Trophoblast cell (in vitro differentiated cells and primary cell): ENCODE measurements at regions not wholly inside any gene's neighbourhood (a gene's known extent, or its start where the extent isn't known, plus 50 kb on each side); places are given as distances from the start of the nearest gene placed in this dataset.
A peak's percentile ranks its signal among the peaks of the same experiment; 100 is the strongest.

Source experiments
- DNase-seq, 2 donors: peaks; one replicate each; pipeline ENCODE4 v3.0.0-alpha.2; 2016
- H2AFZ ChIP-seq: 2 replicates; pipeline ENCODE4 v1.6.1; 2013; ENCODE audit warnings: low read length, moderate library complexity, mild to moderate bottlenecking; ENCODE audit not compliant: insufficient read depth, poor library complexity
- H2AK5ac ChIP-seq: 2 replicates; pipeline ENCODE4 v1.6.1; 2013; ENCODE audit warnings: mild to moderate bottlenecking, low read length
- H2BK120ac ChIP-seq: 2 replicates; pipeline ENCODE4 v1.6.1; 2013; ENCODE audit warnings: low read length, mild to moderate bottlenecking, moderate library complexity; ENCODE audit not compliant: insufficient read depth, poor library complexity
- H2BK12ac ChIP-seq: 2 replicates; pipeline ENCODE4 v1.6.1; 2013; ENCODE audit warnings: mild to moderate bottlenecking, low read length, moderate library complexity
- H2BK5ac ChIP-seq: 2 replicates; pipeline ENCODE4 v1.6.1; 2013; ENCODE audit warnings: low read length, low read depth, moderate library complexity, mild to moderate bottlenecking; ENCODE audit not compliant: poor library complexity
- H3K14ac ChIP-seq: 2 replicates; pipeline ENCODE4 v1.6.1; 2013; ENCODE audit warnings: mild to moderate bottlenecking, low read length
- H3K18ac ChIP-seq: 2 replicates; pipeline ENCODE4 v1.6.1; 2013; ENCODE audit warnings: mild to moderate bottlenecking, low read length
- H3K23ac ChIP-seq: 2 replicates; pipeline ENCODE4 v1.6.1; 2013; ENCODE audit warnings: low read length
- H3K27ac ChIP-seq: 2 replicates; pipeline ENCODE4 v1.5.1; 2013; ENCODE audit warnings: low read depth, mild to moderate bottlenecking, inconsistent platforms, low read length, moderate library complexity
- H3K27me3 ChIP-seq: 2 replicates; pipeline ENCODE4 v1.6.1; 2013; ENCODE audit warnings: inconsistent platforms, mild to moderate bottlenecking, low read length, moderate library complexity; ENCODE audit not compliant: insufficient read depth
- H3K36me3 ChIP-seq, 2 experiments: 1 replicate in 1 of 2; 2 replicates in 1 of 2; pipeline ENCODE4 v1.6.1; 2013; ENCODE audit warnings: low read length in 2 of 2, mild to moderate bottlenecking in 2 of 2, moderate library complexity in 1 of 2; ENCODE audit not compliant: insufficient read depth in 2 of 2, control insufficient read depth in 1 of 2
- H3K4ac ChIP-seq: 2 replicates; pipeline ENCODE4 v1.6.1; 2013; ENCODE audit warnings: low read depth, mild to moderate bottlenecking, low read length, moderate library complexity
- H3K4me1 ChIP-seq, 2 experiments: 1 replicate in 1 of 2; 2 replicates in 1 of 2; pipeline ENCODE4 v1.6.1; 2013; ENCODE audit warnings: low read length in 2 of 2, mild to moderate bottlenecking in 2 of 2, moderate library complexity in 1 of 2; ENCODE audit not compliant: insufficient read depth in 2 of 2, control insufficient read depth in 1 of 2
- H3K4me2 ChIP-seq: 2 replicates; pipeline ENCODE4 v1.6.1; 2013; ENCODE audit warnings: inconsistent platforms, mild to moderate bottlenecking, low read length, moderate library complexity
- H3K4me3 ChIP-seq: 2 replicates; pipeline ENCODE4 v1.5.1; 2013; ENCODE audit warnings: mild to moderate bottlenecking, low read depth, low read length, inconsistent platforms
- H3K79me1 ChIP-seq: one replicate; pipeline ENCODE4 v1.6.1; 2013; ENCODE audit warnings: low read length
- H3K79me2 ChIP-seq: 2 replicates; pipeline ENCODE4 v1.6.1; 2013; ENCODE audit warnings: low read length, mild to moderate bottlenecking; ENCODE audit not compliant: control insufficient read depth, insufficient read depth, poor library complexity
- H3K9ac ChIP-seq: 2 replicates; pipeline ENCODE4 v1.6.1; 2013; ENCODE audit warnings: mild to moderate bottlenecking, low read length
- H3K9me3 ChIP-seq: 2 replicates; pipeline ENCODE4 v1.6.1; 2013; ENCODE audit warnings: low read depth, mild to moderate bottlenecking, control low read depth, inconsistent platforms, low read length; ENCODE audit not compliant: insufficient read depth
- H4K12ac ChIP-seq: 2 replicates; pipeline ENCODE4 v1.6.1; 2013; ENCODE audit warnings: low read depth, mild to moderate bottlenecking, low read length, moderate library complexity
- H4K8ac ChIP-seq: 2 replicates; pipeline ENCODE4 v1.6.1; 2013; ENCODE audit warnings: low read depth, mild to moderate bottlenecking, low read length, moderate library complexity
- H4K91ac ChIP-seq: one replicate; pipeline ENCODE4 v1.6.1; 2013; ENCODE audit warnings: low read depth, mild to moderate bottlenecking, low read length, moderate library complexity
- WGBS: extraction: QIAGEN DNeasy Blood & Tissue Kit; methylation state at CpG from one replicate; pipeline ENCODE4 v1.1.7; 2013; ENCODE audit warnings: missing lambda C conversion rate; ENCODE audit not compliant: insufficient read length, insufficient coverage; ENCODE audit errors: extremely low coverage; 5-methylcytosine and 5-hydroxymethylcytosine counted together

DNA sequence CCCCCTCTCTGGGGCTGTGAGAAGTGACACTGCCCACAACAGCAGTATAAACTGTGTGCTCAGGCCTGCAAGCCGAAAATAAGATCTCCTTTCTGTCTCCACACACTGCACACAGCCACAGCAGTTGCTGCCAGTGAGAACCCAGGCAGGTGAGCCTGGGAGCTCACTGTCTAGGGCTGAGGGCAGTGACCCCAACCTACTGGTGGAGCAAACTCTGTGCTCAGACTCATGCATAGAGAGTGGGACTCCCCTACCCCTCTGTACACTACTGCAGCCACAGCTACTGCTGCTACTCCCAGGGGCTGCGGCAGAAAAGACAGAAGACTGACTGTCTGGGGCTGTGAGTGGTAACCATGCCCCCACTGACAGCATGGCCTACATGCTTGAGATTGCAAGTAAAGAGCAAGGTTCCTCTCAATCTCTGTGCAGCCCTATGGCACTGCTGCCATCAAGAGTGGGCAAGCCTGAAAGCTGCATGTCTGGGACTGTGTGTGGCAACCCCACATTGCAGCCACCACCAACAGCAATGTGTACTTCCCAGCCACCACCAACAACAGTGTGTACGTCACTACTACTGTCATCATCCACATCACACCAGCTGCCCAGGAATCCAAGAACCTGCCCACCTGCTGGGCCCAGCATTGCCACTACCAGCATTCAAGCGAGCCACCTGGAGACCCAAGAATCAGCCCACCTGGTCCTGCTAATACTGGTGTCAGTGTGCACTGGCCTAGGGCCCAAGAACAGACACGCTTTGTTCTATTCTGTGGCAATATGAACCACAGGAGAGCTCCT, 226.1 kb downstream of the XPNPEP1 start:
- Histone ChIP-seq H3K4me3 (no peak overlapping the region), H3K9ac (no peak overlapping the region), H3K4me2 (no peak overlapping the region), H2BK5ac (no peak overlapping the region), H2AK5ac (no peak overlapping the region), H2BK12ac (no peak overlapping the region), H4K12ac (no peak overlapping the region), H3K27ac (no peak overlapping the region), H3K14ac (no peak overlapping the region), H3K23ac (no peak overlapping the region), H3K27me3 (no peaks in the 10 kb centered on the region), H3K79me2 (no peaks in the 10 kb centered on the region), H4K8ac (no peak overlapping the region), H3K9me3 (peaks cover 3% of the 10 kb centered on the region), H3K36me3 (no peaks in the 10 kb centered on the region), H2BK120ac (no peak overlapping the region), H4K91ac (no peak overlapping the region), H3K4ac (no peak overlapping the region), H3K79me1 (no peaks in the 10 kb centered on the region), H3K4me1 (no peaks in the 10 kb centered on the region), H3K18ac (no peak overlapping the region), H2AFZ (no peak overlapping the region)
- no CpG with 5 or more reads among the region's 5 CpGs for WGBS
- DNase-seq, result peak in 1 of 2 donors; percentile 2

- no peak overlapping the region for H3K14ac ChIP-seq
- H3K18ac ChIP-seq, result no peak overlapping the region
- H2BK12ac ChIP-seq, result no peak overlapping the region
- H3K27ac ChIP-seq, result no peak overlapping the region
- H3K23ac ChIP-seq, result no peak overlapping the region
- no peak overlapping the region for H3K4me3 ChIP-seq
- no peak for DNase-seq
- H4K8ac ChIP-seq, result no peak overlapping the region
- no peaks in the 10 kb centered on the region for H3K36me3 ChIP-seq
- H2BK5ac ChIP-seq, result no peak overlapping the region
- WGBS, result no CpG with 5 or more reads among the region's 2 CpGs
- no peak overlapping the region for H4K91ac ChIP-seq
- no peak overlapping the region for H2AFZ ChIP-seq
- H3K4me1 ChIP-seq, result no peaks in the 10 kb centered on the region
- H3K79me2 ChIP-seq, result no peaks in the 10 kb centered on the region
- H3K4ac ChIP-seq, result no peak overlapping the region
- peaks cover 3% of the 10 kb centered on the region for H3K9me3 ChIP-seq
- H2BK120ac ChIP-seq, result no peak overlapping the region
- H3K4me2 ChIP-seq, result no peak overlapping the region
- no peak overlapping the region for H4K12ac ChIP-seq
- H2AK5ac ChIP-seq, result no peak overlapping the region
- H3K27me3 ChIP-seq, result no peaks in the 10 kb centered on the region
- H3K79me1 ChIP-seq, result no peaks in the 10 kb centered on the region
- H3K9ac ChIP-seq, result no peak overlapping the region
These were observed 226.8 kb downstream of the XPNPEP1 start for GRCh38 chr10:109696462-109696861.

- Histone ChIP-seq H3K4me2 (no peak overlapping the region), H3K27me3 (no peaks in the 10 kb centered on the region), H4K12ac (no peak overlapping the region), H4K91ac (no peak overlapping the region), H3K4ac (no peak overlapping the region), H2BK12ac (no peak overlapping the region), H3K9ac (no peak overlapping the region), H4K8ac (no peak overlapping the region), H2AFZ (no peak overlapping the region), H2BK120ac (no peak overlapping the region), H3K4me1 (no peaks in the 10 kb centered on the region), H3K18ac (no peak overlapping the region), H2AK5ac (no peak overlapping the region), H3K4me3 (no peak overlapping the region), H3K27ac (no peak overlapping the region), H3K14ac (no peak overlapping the region), H3K23ac (no peak overlapping the region), H3K9me3 (peaks cover 3% of the 10 kb centered on the region), H3K79me2 (no peaks in the 10 kb centered on the region), H3K36me3 (no peaks in the 10 kb centered on the region), H3K79me1 (no peaks in the 10 kb centered on the region), H2BK5ac (no peak overlapping the region)
- no peak for DNase-seq
These were observed 227.3 kb downstream of the XPNPEP1 start for GRCh38 chr10:109695988-109696387.

DNA sequence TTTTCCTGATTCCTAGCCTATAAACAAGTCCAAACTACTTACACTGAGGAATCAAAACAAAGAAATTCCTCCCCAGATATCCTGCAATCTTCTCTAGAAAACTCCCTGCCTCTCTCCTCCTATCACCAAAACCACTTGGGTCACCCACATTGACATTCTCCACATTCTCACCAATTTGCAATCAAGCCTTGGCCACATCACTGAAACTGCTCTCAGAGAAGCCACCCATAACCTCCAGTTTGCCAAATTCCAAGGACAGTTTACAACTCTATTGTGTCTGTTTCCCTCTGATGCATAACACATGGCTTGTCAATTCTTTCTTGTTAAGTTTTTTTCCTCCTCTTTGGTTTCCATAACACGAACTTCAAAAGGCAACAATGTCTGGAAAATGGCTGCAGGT, 233.5 kb downstream of the XPNPEP1 start:
- Histone ChIP-seq H2BK12ac (no peak overlapping the region), H2AK5ac (no peak overlapping the region), H3K4ac (no peak overlapping the region), H3K18ac (no peak overlapping the region), H3K79me2 (no peaks in the 10 kb centered on the region), H3K14ac (no peak overlapping the region), H3K4me2 (no peak overlapping the region), H3K9me3 (peaks cover 3% of the 10 kb centered on the region), H2BK120ac (no peak overlapping the region), H2AFZ (no peak overlapping the region), H2BK5ac (no peak overlapping the region), H3K36me3 (no peaks in the 10 kb centered on the region), H3K4me1 (no peaks in the 10 kb centered on the region), H3K27me3 (no peaks in the 10 kb centered on the region), H3K4me3 (no peak overlapping the region), H3K27ac (no peak overlapping the region), H4K91ac (no peak overlapping the region), H3K23ac (no peak overlapping the region), H4K12ac (no peak overlapping the region), H3K9ac (no peak overlapping the region), H4K8ac (no peak overlapping the region), H3K79me1 (no peaks in the 10 kb centered on the region)
- DNase-seq, result no peak
- no CpG with 5 or more reads among the region's 1 CpG for WGBS
